ENCODE measurements at regions not wholly inside any gene's neighbourhood (a gene's known extent, or its start where the extent isn't known, plus 50 kb on each side); places are given as distances from the start of the nearest gene placed in this dataset.

DNA sequence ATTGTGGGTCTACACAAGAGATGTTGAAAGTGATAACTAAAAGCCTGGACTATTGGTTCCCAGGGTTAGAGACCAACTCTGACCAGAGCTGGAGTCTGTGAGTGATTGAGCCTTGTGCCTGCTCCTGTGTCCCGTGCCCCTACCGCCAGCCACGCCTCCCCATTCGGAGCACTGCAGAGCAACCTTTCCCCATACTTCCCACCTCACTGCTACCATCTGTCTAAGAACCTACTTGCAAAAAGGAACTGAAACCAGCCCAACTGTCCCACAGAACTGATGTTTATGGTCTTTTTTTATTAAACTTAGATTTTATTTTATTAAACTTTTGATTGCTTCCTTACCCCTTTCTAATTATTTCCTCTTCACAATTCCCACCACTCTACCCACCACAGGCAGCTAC lies 300.3 kb upstream of the MGAT5 start:
- no peak for DNase-seq

DNA sequence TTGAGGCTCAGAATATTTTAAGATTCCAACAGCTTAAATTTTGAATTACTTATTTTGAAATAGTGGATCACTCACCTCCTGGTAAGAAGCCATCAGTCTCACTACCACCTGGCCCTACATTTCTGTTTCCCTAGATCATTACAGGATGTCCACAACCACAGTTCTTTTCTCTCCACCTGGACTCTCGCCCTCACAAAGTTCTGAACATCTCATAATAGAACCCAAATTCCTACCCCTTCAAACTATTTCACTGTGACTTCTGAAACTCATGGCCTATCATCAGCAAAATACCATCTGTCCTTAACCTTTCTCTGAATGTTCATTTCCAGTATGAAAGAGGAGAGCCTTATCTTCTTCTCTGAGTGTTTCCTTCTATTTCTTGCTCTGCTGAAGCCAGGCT lies 299.2 kb upstream of the MGAT5 start:
- DNase-seq: no peak

DNA sequence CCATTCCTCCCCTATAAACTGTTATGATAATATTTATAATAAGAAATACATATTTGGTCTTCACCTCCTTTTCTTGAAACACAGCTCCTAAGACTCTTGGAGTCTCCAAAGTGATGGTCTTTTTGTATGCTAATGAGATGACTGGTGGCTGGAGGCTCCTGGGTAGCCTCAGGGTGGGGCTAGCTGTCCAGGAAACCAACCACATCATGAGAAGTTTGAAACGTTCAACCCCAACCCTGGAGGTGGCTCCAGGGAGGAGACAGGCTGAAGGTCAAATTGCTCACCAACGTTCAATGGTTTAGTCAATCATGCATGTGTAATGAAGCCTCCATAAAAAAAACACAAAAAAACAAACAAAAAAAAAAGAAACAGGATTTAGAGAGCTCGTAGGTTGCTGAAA lies 298.7 kb upstream of the MGAT5 start:
- no peak for DNase-seq

DNA sequence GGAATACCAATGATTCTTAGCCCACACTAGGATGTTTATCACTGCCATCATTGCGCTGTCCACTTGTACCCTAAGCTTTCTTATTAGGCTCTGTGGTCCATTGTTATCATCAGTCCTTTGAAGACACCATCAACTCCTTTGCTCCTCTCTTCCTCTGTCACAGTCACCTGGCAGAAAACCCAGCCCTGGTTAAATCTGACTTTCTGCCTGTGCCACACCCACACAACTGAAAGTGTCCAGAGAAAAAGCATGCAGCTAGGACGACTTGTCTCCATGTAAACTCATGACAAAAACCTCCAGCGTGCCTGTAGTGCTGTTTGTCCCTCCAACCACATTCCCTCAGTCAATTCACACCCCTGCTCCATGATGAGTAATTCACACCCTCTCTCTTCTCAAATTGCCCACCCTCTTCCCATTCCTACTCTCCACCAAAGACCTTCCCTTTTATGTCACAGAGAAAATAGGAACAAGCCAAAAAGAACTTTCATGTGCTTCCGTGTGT lies 297.4 kb upstream of the MGAT5 start:
- no peak for DNase-seq

DNA sequence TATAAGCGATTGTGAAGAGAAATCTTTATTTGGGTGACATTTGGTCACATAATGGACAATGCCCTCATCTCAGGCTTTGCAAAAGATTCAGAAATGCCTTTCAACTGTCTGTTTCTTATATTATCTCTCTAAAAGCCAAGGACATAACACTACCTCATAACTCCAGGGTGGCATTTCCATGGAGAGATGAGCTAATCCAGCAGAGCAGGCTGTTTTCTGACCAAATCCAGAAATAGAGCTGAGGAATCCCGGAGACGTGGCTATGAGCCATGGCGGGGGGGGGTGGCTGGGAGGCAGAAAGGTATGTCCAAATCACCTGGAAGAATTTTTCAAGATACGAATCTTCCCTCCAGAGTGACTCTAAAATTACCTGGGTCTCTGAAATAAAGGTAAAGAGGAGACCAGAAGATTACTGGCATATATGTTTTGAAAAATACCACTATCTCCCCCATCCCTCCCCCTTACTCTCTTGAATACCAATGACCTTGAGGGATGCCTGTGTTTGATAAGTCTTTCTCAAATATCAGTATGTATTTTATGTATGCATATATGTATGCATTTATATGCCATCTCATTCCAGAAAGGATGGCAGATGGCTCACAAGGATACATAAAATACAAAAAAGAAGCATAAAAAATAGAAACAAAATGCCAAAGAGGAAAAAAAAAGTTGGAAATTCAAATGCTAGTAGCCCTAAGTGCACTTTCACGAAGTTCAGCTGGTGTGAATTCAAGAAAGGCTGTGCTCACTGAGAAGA lies 296.0 kb upstream of the MGAT5 start:
- no peak for DNase-seq

DNA sequence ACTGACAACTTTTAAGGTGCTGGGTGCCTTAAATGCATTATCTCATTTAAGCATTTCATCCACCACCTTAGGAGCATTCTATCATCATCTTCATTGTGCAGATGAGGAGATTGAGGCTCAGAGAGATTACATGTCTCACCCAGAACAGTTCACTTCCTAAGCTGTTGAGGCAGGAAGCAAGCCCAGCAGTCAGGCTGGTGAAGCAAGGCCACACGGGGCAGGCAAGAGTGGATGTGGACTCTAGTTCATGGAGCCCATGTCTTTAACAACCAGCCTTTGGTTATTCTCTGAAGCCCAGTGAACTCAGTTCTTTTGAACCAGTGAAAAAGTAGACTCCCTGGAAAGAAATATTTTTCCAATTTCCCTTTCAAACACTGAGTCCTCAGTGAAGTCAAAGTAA lies 294.8 kb upstream of the MGAT5 start:
- no peak for DNase-seq

DNA sequence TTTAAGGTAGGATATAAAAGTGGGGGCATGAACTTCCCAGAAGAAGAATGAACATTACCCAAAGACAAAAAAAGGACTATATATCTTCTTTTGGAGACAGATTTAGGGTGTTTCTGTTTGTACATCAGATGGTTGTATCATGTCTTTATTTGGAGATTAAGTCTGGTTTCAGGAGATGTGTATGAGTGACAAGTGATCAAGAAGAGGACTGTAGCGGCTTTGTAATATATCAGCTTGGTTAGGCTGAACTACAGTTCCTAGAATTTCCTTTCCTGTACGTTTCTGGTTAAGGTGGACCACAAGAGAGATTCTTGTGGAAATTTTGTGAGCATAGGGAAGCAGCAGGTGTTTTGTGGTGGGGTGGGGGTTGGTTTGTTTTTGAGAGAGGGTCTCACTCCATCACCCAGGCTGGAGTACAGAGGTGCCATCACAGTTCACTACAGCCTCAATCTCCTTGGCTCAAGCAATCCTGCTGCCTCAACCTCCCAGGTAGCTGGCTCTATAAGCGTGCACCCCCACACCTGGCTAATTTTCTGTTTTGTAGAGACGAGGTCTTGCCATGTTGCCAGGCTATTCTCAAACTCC lies 287.1 kb upstream of the MGAT5 start:
- DNase-seq: no peak

DNA sequence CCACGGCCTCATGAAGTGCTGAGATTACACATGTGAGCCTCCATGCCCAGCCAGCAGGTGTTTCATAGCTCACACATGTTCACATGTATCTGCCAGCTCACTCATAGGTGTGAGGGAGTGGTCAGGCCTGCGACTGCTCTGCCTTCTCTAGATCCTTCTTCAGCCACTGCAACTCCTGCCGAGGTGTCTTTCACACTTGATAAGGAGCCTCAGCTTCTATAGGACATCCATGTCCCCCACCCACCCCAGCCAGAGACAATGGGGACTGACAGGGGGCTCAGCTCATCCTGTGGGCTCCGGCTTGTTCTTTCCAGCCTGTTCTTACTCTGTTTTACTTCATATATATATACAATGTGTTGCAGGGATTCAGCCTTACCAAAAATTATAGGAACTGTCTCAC lies 286.5 kb upstream of the MGAT5 start:
- no peak for DNase-seq

DNA sequence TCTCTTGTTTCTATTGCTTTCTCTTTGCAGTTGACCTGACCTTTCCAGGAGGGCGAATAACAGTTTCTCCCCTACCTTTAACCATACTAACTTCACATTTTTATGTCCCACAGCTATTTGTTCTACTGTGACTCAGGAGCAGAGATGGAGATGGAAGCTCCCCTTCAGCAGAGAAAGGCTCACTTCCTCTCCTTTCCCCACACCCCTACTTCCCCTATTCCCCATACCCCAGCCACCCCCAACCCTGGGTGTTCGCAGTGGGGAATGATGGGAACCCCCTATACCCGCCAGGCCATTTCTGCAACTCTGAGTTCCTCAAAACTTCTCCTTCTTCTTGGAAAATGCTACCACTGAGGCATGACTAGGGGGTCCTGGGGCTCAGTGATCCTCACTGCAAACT lies 285.4 kb upstream of the MGAT5 start:
- DNase-seq: no peak

DNA sequence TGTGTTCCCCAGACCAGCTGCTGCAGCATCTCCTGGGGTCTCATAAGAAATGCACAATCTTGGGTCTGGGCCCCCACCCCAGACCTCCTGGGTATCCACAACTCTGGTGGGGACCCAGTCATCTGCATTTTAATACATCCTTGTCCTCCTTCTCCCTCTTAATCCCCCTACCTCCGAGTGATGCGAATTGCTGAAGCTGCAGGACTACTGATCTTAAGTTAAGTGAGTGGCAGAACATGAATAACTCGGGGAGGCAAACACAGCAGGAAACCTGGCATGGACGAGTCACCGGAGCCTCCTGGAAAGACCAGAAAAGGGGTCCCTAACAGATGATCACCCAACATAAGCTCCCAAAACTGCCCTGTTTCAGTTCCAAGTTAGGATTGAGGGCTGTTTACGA lies 283.2 kb upstream of the MGAT5 start:
- DNase-seq: no peak

DNA sequence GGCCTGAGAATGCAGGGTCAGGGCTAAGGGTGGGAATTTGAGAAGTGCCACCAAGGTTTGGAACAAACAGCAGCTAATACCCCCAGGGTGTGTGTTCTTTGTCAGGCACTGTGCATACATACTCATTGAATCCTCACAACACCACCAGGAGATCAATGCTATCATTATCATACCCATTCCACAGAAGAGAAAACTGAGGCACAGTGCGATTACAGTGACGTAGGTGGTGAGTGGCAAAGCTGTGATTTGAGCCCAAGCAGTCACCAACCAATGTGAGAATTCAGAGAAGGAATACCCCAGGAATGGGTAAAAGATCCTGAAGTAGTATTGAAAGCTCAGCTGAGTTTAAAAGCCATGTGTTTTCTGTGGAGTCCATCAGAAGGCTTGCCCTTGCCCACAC lies 281.6 kb upstream of the MGAT5 start:
- no peak for DNase-seq

DNA sequence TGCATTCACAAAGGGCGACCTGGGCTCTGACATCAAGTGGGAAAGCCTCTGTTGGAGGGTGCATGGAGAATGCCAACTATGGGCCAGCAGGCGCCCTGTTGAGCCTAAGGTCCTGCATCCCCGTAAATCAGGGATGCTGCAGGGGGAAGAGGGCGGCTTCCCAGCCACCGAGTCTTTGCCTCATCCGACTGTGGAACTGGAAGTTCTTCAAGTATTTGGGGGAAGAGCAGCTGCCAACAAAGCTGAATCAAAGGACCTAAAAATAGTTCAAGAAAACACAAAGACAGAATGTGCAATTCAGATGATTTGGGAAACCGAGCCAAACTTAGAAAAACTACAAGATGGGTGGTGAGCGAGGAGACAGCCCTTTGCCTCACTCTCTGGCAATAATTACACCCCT lies 281.1 kb upstream of the MGAT5 start:
- DNase-seq: no peak

DNA sequence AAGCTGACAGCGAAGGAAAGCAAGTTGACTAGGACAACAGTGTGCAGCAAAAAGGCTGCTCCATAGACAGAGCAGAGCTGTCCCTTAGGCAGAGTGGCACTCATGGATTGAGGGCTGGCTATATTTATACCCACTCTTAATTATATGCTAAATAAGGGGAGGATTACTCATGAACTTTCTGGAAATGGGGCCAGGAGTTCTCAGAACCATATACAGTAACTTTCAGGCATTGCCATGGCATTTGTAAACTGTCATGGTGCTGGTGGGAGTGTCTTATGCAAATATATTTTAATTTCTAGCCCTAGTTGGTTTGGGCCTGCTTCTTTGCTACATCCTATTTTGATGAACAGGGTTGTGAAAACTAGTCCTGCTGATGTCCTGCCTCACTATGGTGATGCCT lies 279.5 kb upstream of the MGAT5 start:
- no peak for DNase-seq

DNA sequence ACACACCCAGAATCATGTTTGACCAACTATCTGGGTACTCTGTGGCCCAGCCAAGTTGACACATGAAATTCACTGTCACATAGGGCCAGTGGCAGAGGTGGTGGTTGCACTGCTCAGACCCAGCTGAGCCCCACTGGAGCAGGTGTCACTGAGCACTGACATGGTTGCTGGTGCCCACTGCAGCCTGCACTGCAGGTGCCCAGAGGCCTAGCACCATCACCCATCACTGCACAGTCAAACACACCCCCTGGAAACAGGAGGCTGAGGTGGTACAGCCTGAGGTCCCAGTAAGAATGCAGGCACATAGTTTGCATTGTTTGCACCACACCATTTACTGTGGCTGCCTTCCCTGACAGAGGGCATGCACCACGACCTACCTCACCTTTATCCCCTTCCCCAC lies 278.7 kb upstream of the MGAT5 start:
- DNase-seq: no peak

DNA sequence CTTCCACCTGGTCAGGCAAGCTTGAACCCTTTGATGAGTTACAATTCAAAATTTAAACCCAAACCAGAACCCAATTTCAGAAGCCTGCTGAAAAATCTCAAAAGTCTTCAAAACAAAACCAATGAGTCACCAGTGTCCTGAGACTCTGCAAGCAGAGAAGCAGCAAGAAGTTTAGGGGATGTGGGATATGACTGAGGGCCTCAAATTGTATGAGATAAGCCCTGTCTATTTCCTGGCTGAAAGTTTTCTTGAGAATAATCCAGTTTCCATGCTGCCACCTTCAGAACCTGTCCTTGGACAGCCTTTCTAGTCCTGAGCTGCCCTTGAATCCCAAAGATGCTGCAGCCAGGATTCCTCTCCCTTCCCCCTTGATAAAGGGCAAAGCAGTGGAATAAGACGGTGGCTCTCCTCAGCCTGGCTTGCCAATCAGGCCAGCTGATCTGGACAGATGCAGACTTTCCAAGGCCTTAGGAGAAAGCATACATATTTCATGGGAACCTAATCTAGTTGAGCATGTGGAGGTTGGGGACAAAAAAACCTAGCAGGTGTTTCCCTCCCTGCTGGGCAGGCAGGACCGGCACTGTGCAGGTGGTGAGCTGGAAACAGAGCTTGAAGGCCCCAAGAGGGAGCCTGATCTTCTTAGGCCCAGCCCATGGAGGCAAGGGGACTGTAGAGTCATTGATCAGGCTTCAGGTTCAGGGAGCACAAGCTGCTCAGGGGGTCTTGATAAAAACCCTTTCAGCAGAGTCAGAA lies 278.0 kb upstream of the MGAT5 start:
- no peak for DNase-seq

DNA sequence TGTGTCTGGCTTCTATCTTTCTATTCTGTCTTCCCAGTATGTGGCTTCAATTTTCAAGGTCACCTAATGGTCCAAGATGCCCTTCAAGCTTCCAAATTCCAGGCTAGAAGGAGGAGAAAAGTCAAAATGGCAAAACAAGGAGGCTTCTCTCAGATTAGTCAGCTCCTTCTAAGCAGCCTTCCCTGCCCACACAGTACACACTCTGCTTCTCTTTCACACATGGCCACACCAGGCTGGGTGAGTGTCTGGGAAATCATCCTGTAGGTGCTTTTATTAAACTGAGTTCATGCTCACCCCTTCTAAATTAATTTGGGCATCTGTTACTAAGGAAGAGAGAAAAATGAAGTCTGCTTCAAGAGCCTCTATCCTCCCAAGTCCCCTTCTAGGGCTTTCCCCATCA lies 277.2 kb upstream of the MGAT5 start:
- no peak for DNase-seq

DNA sequence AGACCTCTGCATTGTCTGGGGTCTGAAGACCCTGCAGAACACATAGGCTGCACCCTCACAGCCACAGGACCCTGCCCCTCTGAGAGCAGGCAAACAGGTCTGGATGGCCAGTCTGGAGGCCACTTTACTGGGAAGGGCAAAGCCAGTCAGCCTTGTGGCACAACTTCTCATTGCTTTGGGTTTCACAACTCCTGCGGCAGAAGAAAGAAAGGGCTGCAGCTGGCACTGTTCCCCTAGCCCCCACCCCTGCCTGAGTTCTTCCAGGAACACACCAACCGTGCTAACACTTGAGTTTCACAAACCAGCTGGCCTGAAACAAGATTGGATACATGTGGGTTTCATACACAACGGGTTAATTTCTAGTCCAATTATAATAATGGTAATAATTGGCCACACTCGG lies 276.5 kb upstream of the MGAT5 start:
- DNase-seq: no peak

DNA sequence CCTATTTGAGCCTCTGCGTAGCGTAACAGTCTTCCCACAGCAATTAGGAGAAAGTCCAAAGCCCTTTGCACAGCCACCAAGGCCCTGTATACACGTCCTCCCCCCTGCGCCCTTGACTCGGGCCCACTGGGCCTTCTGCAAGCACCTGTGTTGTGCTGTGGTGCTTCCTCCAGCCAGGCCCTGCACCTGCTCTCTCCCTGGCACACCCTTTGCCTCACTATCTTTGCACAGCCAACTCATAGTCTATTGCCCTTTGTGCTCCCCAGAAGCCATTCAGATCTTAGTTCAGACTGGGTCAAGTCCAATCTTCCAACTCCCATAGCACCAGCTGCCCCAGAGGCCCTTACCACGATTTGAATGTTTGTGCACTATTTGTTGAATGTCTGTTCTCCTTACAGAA lies 271.6 kb upstream of the MGAT5 start:
- DNase-seq: no peak

DNA sequence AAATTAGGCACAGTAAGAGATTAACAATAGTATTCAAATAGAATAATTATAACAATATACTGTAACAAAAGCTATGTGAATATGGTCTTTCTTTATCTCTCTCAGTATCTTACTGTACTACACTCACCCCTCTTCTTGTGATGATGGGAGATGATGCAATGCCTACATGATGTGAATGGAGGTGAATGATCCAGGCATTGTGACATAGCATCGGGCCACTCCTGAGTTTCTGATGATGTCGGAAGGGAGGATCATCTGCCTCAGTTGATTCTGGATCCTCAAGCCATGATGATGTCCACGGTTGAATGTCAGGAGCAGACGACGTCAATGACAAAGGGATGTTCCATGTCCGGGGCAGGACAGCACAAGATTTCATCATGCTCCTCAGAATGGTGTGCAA lies 268.3 kb upstream of the MGAT5 start:
- no peak for DNase-seq

DNA sequence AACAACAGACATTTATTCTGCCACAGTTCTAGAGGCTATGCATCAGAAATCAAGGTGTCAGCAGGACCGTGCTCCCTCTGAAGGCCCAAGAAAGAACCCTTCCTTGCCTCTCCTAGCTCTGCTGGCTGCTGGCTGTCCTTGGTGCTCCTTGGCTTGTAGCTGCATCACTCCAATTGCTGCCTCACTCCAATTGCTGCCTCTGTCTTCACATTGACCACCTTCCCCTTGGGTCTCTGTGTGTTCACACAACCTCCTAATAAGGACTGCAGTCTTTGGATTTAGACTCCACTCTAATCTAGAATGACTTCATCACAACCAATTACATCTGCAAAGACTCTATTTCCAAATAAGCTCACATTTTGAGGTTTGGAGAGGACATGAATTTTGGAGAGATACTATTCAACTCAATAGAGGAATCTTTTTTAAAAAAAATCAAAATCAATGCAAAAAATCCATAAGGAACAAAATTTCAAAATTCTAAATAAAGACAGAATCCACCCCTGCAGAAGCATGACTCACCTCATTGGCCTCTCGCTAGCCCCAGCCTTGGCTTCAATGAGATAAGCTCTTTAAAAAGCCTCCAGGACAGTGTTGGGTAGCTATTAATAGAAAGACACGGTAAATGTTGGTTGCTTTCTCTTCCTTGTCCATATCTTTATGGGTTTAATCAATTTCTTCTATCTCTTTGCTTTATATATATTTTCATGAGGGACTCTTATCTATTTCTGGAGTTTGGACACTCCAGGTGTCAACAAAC lies 267.6 kb upstream of the MGAT5 start:
- DNase-seq: no peak

DNA sequence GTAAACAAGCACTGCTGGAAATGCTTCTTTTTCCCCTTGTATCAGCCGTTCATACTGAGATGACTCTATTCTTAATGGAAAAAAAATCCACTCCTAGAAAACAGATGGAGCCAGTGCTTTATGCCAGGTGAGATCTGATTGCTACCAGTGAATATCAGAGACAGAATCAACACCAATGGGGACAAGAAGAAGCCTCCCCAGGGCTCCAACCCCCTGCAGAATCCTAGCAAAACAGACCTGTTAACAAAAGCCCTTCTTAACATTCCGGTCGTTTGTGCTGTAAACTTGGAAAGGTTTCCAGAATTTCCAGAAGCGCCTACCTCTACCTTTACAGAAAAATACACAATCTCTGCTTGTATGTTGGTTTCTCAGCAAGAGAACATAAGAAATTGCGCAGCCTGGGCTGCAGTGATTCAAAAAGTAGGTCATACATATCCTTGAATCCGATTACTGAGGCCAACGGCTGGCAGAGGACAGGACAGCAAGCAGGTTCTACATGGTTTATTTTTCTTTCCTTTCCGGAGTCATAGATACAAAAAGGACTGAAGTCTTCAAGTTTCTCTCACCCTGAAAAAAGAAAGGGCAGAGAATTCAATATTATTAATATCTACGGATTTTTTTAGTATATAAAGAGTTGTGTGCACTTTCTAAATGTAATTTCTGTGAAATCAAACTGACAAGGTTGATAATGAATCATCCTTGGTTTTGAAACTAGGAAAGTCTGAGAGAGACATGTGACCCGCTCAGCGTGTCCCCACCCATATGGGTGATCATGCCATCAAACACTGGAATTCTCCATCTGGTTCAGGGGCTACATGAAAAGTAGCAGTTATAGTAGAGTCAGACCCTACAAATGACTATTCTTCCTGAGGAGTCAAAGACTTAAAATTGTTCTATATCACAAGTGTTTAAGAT lies 266.7 kb upstream of the MGAT5 start:
- no peak for DNase-seq

DNA sequence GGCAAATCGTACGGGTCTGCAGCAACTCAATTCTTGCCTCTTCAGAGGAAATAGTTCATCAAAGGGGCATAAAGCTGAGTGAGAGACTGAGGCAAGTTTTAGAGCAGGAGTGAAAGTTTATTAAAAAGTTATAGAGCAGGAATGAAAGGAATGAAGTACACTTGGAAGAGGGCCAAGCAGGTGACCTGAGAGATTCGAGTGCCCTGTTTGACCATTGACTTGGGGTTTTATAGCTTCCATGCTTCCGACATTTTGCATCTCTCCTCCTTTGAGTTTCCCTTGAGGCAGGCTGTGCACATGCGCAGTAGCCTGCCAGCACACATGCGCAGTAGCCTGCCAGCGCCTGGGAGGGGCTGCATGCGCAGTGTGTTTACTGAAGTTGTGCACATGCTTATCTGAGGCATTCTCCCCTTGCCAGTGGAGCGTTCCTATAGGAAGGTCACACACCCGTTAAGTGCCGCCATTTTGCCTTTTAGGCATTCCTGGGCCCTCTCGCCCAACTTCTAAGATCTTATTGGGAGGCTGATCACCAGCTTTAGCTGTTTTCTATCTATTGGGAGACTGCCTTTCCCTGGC lies 265.5 kb upstream of the MGAT5 start:
- no peak for DNase-seq

Data from eye (tissue), 1 donor.